DMS153 treated with DMSO at 0.1 percent for 48 hours (cell line): ENCODE measurements at regions not wholly inside any gene's neighbourhood (a gene's known extent, or its start where the extent isn't known, plus 50 kb on each side); places are given as distances from the start of the nearest gene placed in this dataset.
A peak's percentile ranks its signal among the peaks of the same experiment; 100 is the strongest.

Experiments used
- DNase-seq: peaks from one replicate; lab custom pipeline; 2025; ENCODE audit not compliant: unreplicated experiment; lab: John Stamatoyannopoulos, UW

- DNase-seq = no peak
These were observed 105.0 kb upstream of the ALDH1B1 start for GRCh38 chr9:38287420-38287985.

DNA sequence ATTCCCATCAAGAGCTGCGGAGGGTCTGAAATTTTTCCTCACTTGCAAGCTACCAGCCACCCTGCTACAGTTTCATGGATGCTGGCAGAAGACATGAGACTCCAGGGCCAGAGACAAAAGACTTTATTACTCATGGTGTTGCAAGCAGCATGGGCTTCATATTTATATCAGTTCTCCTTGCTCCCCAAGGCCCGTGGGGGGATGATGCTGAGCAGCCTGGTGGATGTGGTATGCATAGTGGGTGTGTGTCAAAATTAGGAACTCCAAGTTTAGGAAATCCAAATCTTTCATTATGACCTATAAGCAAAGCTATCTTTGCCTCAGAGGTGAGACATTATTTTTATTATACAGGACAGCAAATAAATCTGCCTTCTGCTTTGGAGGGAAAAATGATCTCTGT is 105.7 kb upstream of the ALDH1B1 start:
- no peak for DNase-seq

DNA sequence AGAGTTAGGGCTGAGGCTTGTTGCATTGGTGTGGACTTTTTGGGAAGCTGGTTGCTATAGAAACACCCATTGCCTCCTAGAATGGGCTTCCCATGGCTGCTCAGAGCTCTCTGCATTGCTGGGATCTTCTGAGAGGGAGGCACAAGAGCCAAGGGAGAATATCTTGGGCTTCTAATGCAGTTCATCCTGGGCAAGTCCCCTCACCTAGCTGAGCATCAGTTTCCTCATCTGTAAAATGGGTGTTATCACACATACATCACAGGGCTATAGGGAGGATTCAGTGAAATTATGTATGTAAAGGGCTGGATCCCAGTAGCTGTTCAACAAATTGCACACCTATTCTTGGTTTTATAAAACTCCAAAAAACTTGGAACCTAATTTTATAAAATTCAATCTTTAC is 106.1 kb upstream of the ALDH1B1 start:
- DNase-seq = no peak

DNA sequence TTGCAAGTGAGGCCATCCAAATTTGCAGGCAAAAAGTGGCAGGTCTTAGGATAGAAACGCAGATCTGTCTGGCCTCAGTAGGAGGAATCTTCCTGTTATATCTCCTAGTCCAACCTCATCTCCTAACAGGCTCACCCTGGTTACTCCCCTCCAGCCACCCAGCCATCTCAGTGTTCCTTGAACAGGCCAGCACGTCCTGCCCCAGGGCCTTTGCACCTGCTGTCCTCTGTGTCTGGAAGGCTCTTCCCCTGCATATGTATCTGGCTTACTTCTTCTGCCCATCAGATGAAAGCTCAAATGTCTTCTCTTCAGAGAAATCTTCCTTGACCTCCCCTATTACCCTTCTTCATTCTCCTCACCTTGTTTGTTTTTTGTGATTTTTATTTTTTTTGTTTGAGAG is 107.3 kb upstream of the ALDH1B1 start:
- DNase-seq = no peak

GRCh38 chr9:38284588-38285051 is 107.9 kb upstream of the ALDH1B1 start:
- peak; percentile 69 for DNase-seq

DNA sequence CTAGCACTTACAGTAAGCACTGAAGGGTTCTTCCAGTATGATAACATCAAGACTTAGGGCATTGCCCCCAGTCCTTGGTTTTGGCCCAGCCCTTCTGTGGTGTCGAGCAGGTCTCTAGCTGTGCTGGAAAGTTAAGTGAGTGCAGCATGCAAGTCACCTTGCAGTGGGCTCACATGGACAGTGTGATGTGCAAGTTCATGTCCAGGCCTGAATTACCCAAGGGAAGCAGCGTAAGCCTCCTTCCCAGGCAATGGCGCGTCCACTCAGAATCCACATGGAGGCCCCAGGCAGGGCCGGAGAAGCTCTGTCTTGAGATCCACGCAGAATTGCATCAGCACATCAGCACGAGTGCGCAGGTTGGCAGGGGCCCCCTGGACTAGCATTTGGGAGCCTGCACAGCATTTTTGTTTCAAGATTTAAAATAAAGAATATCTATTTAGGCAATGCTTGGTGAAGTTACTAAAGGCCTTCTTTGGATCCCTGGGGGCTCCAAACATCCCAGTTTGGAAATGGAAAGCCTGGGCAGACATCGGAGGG is 108.4 kb upstream of the ALDH1B1 start:
- DNase-seq = no peak

DNA sequence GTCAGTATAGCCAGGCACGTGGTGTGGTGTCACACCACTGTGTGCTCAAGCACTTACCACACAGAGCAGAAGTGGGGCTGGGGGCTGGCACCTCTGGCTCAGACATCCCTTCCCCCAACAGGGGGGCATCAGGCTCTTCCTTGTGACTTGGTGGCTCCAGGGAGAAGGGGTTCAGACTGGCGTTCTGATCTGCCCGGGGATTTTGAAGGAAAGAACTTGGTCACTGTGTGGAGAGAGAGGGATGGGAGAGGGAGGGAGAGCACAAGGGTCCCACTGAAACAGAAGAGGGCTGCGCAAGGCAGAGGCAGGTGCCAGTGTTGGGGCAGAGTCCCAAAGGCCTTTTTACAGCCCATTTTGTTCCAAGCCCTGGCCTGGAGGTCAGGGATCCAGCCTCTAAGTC is 109.7 kb upstream of the ALDH1B1 start:
- DNase-seq = no peak

GRCh38 chr9:38281917-38282316 is 110.6 kb upstream of the ALDH1B1 start:
- no peak for DNase-seq

DNA sequence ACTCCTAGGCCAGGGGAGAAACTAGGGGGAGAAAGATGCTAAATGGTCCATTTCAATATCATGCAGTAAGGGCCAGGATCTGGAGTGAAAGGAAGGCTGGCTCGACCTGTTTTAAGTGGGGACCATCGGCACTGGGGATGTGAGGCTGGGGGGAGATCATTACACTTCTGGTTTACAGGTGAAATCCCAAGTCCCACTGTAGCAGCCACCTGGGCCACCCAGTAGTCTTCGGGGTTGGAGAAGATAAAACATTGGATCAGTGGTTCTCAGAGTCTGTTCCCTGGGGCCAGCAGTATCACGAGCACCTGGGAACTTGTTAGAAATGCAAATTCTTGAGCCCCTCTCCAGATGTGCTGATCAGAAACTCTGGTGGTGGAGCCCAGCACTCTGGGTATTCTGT is 111.3 kb upstream of the ALDH1B1 start:
- no peak for DNase-seq

DNA sequence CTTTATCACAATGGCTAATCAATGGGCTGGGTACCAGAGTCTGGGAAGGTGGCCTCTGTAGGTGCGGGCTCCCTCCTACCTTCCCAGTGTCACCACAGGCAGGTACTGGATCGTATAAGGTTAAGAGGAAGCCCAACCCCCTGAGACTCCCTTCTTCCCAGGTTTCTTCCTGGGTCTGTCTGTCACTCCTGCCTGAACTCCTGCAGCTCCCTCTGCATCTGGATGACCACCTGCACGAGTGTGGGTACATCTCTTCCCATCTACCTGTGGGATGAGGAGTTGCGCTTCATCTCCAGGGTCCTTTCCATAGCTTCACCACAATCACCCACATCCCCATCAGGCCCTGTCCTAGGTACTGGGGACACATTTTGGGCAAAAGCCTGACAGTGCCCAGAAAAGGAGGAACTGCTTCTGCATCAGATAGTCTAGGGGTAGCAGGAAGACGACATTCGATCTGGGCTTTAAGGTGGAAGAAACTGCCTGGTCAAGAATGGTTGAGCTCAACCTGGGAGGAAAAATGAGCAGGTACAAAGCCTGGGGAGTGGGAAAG is 112.2 kb upstream of the ALDH1B1 start:
- DNase-seq = no peak

DNA sequence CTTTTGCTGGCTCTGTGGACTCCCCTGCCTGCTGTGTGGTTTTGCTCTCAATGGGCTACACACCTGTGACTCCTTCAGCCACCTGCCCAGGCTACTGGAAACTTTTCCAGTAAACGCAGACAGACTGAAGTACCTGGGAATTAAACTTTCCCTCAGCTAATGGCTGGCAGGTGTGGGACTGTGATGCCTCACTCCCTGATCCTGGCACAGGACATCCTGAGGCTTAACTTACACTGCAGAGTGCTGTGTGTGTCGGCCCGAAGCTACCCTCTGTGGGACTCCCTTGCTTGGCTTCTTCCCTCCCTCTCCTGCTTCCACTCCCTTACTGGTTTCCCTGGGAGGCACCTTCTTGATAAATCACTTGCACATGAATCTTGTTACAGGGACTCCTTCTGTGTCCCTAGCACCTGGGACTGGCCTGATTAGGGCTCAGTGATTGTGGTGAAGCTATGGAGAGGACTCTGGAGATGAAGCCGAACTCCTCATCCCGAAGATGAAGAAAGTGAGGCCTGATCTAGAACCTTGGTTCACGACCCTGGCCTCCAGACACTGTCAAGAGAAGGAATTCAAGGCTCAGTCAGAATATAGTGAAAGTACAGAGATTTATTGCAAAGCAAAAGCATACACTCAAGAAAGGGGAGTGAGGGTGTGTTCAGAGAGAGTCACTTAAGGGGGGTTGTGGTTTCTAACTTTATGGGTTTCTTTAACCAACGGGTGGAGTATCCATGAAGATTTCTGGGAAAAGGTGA is 113.4 kb upstream of the ALDH1B1 start:
- no peak for DNase-seq

- no peak for DNase-seq
These were observed 114.0 kb upstream of the ALDH1B1 start for GRCh38 chr9:38278457-38278856.

DNA sequence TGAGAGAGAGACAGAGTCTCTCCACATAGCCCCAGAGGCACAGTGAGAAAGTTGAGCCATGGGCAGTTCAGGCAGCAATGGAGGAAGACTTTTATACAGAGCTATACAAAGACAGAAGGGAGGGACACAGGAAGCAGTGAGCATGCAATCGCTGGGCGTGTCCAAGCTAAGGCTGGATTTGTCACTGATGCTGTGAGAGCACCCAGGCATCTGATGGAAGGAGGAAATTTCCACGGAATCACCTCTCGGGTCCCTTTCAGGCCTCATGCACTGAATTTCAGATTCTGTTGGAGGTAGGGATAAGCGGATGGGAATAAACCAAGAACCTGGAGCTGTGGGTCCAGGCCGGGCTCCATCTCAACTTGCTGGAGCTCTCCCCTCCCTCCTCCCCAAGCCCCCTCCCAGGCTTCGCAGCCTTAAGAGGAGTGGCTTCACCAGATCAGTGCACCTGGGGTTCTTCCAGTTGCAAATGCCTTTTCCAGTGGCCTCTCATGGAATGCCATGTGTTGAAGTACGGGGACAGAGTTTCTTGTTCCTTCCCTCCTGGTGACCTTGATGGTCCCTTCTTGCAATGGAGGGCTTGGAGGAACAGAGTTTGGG is 114.8 kb upstream of the ALDH1B1 start:
- DNase-seq = peak; percentile 30

DNA sequence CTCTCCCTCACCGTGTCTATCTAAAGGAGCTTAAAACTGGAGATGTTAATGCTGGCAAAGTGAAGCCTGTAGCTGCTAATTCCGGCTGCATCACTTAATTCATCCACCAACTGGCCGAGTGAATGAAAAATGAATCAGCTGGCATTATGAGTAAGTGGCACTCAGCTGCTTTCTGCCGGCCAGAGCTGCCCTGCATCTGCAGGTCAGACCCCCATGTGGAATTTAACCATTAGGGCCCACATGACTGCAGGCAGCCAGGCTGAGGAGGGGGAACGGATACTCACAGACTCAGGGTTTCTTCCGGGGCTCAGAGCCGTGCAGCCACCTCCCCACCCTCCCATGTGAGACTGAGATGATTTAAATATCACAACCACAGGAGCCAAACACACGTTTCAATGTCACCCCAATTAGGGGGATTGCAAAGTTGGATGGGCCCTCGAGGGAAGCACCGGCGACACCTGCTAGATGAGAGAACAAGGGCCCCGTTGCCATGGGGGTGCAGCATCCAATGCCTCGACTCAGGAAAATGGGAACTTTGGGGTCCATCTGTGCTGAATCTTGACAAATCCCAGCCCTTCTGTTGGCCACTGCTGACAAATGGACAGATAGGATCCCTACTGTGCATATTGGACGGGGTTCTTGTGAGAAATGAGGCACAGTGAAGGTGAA is 115.6 kb upstream of the ALDH1B1 start:
- no peak for DNase-seq

DNA sequence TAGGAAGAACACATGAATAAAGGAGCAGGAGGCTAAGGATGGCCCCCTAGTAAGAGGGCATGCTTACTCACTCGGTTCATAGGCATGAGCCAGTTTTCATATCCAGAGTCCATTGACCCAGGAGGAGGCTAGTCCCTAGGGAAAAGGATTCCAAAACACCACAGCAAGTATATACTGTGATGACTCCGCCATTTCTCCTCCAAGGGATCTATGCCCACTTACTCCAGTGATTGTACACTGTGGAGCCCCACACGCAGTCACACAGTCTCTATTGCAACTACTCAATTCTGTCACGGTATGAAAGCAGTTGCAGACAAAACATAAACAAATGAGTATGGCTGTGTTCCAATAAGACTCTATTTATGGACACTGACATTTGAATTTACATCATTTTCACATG is 117.7 kb upstream of the ALDH1B1 start:
- DNase-seq = no peak

DNA sequence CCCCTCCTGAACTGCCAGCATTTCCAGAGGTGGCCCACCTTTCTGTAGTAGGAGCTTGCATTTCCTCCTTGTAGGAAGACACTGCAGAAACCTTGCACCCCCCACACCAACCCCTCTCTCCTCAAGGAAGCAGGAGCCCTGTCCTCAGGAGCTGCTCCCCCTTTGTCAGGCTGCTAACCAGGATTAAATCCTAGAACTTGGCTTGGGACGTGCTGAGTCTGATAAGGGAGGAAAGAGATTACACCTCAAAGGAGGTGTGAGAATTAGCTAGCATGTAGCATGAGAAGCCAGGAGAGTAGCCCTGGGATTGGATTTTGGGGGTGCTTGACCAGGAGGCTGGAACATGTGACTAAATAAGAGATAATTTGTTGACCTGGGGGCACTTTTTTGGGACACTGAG is 119.8 kb upstream of the ALDH1B1 start:
- DNase-seq = no peak

DNA sequence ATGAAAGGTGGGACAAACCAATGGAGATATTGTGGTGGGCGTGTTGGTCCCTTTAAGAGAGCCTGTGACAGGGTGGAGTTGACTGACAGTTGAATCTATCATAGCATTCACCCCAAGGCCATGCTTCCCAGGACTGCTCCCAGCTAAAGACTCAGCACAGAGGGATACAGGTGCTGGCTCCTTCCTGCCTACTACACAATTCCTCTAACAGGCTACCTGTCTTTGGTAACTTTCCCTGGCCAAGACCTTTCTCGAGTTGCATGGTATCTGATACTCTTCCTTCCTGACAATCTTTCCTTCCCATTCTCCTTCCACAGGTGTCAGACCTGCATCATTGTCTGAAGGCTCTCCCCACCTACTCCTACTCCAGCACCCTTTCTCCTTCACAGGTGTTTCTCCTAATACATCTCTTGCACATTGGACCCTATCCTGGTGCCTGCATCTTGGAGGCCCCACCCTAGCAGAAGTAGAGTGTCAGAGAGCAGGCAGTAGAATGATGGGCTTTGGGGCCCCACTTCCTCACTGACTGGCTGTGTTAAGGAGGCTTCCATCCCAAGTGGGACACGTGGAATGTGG is 120.7 kb upstream of the ALDH1B1 start:
- no peak for DNase-seq

GRCh38 chr9:38269775-38270174 is 122.7 kb upstream of the ALDH1B1 start:
- DNase-seq = no peak

GRCh38 chr9:38263532-38263931 is 129.0 kb upstream of the ALDH1B1 start:
- peak; percentile 9 for DNase-seq

GRCh38 chr9:38259519-38260218 is 132.8 kb upstream of the ALDH1B1 start:
- no peak for DNase-seq
